GM19043 (cell line): ENCODE measurements at regions not wholly inside any gene's neighbourhood (a gene's known extent, or its start where the extent isn't known, plus 50 kb on each side); places are given as distances from the start of the nearest gene placed in this dataset.
"Not testable (repeated sequence)": the region's sequence is repeated elsewhere in the genome, so short reads cannot be mapped to it uniquely, and the experiment has no call there.

Source experiments
- ATAC-seq: cut with Tn5 transposase; IDR thresholded peaks from one replicate; pipeline ENCODE4 v1.9.1; 2021; ENCODE audit warnings: low read depth; ENCODE audit not compliant: unreplicated experiment

- ATAC-seq, result no peak
Observed at GRCh38 chr1:232184561-232185530, 445.1 kb downstream of the SIPA1L2 start.

GRCh38 chr1:232183802-232184201 is 446.1 kb downstream of the SIPA1L2 start:
- ATAC-seq, result no peak

- no peak for ATAC-seq
Observed at GRCh38 chr1:232183266-232183800, 446.6 kb downstream of the SIPA1L2 start.

GRCh38 chr1:232182236-232182635 is 447.7 kb downstream of the SIPA1L2 start:
- no peak for ATAC-seq

- ATAC-seq, result no peak
Observed at GRCh38 chr1:232180779-232181136, 449.2 kb downstream of the SIPA1L2 start.

GRCh38 chr1:232179896-232180778 is 449.8 kb downstream of the SIPA1L2 start:
- ATAC-seq, result no peak

- ATAC-seq, result no peak
Observed at GRCh38 chr1:232178191-232178590, 451.7 kb downstream of the SIPA1L2 start.

GRCh38 chr1:232177438-232177837 is 452.5 kb downstream of the SIPA1L2 start:
- no peak for ATAC-seq

- ATAC-seq, result no peak
Observed at GRCh38 chr1:232176222-232176621, 453.7 kb downstream of the SIPA1L2 start.

- ATAC-seq, result no peak
Observed at GRCh38 chr1:232174306-232174705, 455.6 kb downstream of the SIPA1L2 start.

GRCh38 chr1:232172563-232172962 is 457.4 kb downstream of the SIPA1L2 start:
- no peak for ATAC-seq

GRCh38 chr1:232170909-232171308 is 459.0 kb downstream of the SIPA1L2 start:
- no peak for ATAC-seq

- no peak for ATAC-seq
Observed at GRCh38 chr1:232169436-232169835, 460.5 kb downstream of the SIPA1L2 start.

- no peak for ATAC-seq
Observed at GRCh38 chr1:232168508-232168907, 461.4 kb downstream of the SIPA1L2 start.

GRCh38 chr1:232166942-232167341 is 463.0 kb downstream of the SIPA1L2 start:
- ATAC-seq, result no peak

- no peak for ATAC-seq
Observed at GRCh38 chr1:232164078-232164963, 465.6 kb downstream of the SIPA1L2 start.

- no peak for ATAC-seq
Observed at GRCh38 chr1:232163533-232163932, 466.4 kb downstream of the SIPA1L2 start.

GRCh38 chr1:232162001-232162400 is 467.9 kb downstream of the SIPA1L2 start:
- ATAC-seq, result no peak

- ATAC-seq, result not testable (repeated sequence)
Observed at GRCh38 chr1:232158558-232158957, 471.4 kb downstream of the SIPA1L2 start.

- ATAC-seq, result not testable (repeated sequence)
Observed at GRCh38 chr1:232156070-232156469, 473.9 kb downstream of the SIPA1L2 start.
